GM21515 (cell line): ENCODE measurements at regions not wholly inside any gene's neighbourhood (a gene's known extent, or its start where the extent isn't known, plus 50 kb on each side); places are given as distances from the start of the nearest gene placed in this dataset.
"Not testable (repeated sequence)": the region's sequence is repeated elsewhere in the genome, so short reads cannot be mapped to it uniquely, and the experiment has no call there.

Experiments
- ATAC-seq: cut with Tn5 transposase; IDR thresholded peaks from one replicate; pipeline ENCODE4 v1.9.1; 2021; ENCODE audit not compliant: unreplicated experiment

GRCh38 chr2:36302911-36303310 is 52.7 kb upstream of the CRIM1 start:
- ATAC-seq = no peak

- ATAC-seq = no peak
These were observed 53.7 kb upstream of the CRIM1 start for GRCh38 chr2:36301843-36302242.

- no peak for ATAC-seq
These were observed 54.9 kb upstream of the CRIM1 start for GRCh38 chr2:36300697-36301096.

GRCh38 chr2:36296798-36297197 is 58.8 kb upstream of the CRIM1 start:
- ATAC-seq = no peak

GRCh38 chr2:36294316-36294721 is 61.3 kb upstream of the CRIM1 start:
- ATAC-seq = no peak

- no peak for ATAC-seq
These were observed 65.2 kb upstream of the CRIM1 start for GRCh38 chr2:36290306-36290856.

GRCh38 chr2:36289731-36290130 is 65.8 kb upstream of the CRIM1 start:
- ATAC-seq = no peak

- no peak for ATAC-seq
These were observed 68.0 kb upstream of the CRIM1 start for GRCh38 chr2:36287363-36288275.

GRCh38 chr2:36279506-36279905 is 76.1 kb upstream of the CRIM1 start:
- ATAC-seq = not testable (repeated sequence)

GRCh38 chr2:36277881-36278523 is 77.6 kb upstream of the CRIM1 start:
- ATAC-seq = no peak

- ATAC-seq = no peak
These were observed 78.3 kb upstream of the CRIM1 start for GRCh38 chr2:36277146-36277808.

- ATAC-seq = no peak
These were observed 84.3 kb upstream of the CRIM1 start for GRCh38 chr2:36271266-36271665.

- no peak for ATAC-seq
These were observed 84.8 kb upstream of the CRIM1 start for GRCh38 chr2:36270758-36271157.

- no peak for ATAC-seq
These were observed 88.4 kb upstream of the CRIM1 start for GRCh38 chr2:36267194-36267593.

GRCh38 chr2:36266536-36267121 is 88.9 kb upstream of the CRIM1 start:
- ATAC-seq = no peak

- ATAC-seq = no peak
These were observed 93.0 kb upstream of the CRIM1 start for GRCh38 chr2:36262581-36262980.

- no peak for ATAC-seq
These were observed 99.7 kb upstream of the CRIM1 start for GRCh38 chr2:36255863-36256262.

GRCh38 chr2:36253086-36253485 is 102.5 kb upstream of the CRIM1 start:
- no peak for ATAC-seq

GRCh38 chr2:36246320-36246990 is 109.1 kb upstream of the CRIM1 start:
- ATAC-seq = peak; percentile 89

GRCh38 chr2:36245651-36246050 is 109.9 kb upstream of the CRIM1 start:
- no peak for ATAC-seq

GRCh38 chr2:36238106-36238505 is 117.5 kb upstream of the CRIM1 start:
- no peak for ATAC-seq
